DMS114 treated with DMSO at 0.1 percent for 48 hours (cell line): ENCODE measurements at regions not wholly inside any gene's neighbourhood (a gene's known extent, or its start where the extent isn't known, plus 50 kb on each side); places are given as distances from the start of the nearest gene placed in this dataset.

ENCODE experiments used
- DNase-seq: peaks from one replicate; lab custom pipeline; 2025; ENCODE audit not compliant: unreplicated experiment; lab: John Stamatoyannopoulos, UW

- no peak for DNase-seq
These were observed 494.0 kb upstream of the NR2F2 start for GRCh38 chr15:95836536-95836935.

- no peak for DNase-seq
These were observed 493.0 kb upstream of the NR2F2 start for GRCh38 chr15:95837341-95838004.

GRCh38 chr15:95839367-95839782 is 491.1 kb upstream of the NR2F2 start:
- DNase-seq: no peak

GRCh38 chr15:95840004-95840403 is 490.5 kb upstream of the NR2F2 start:
- no peak for DNase-seq

GRCh38 chr15:95840855-95841254 is 489.6 kb upstream of the NR2F2 start:
- DNase-seq: no peak

GRCh38 chr15:95842576-95842975 is 487.9 kb upstream of the NR2F2 start:
- DNase-seq: no peak

- DNase-seq: no peak
These were observed 487.1 kb upstream of the NR2F2 start for GRCh38 chr15:95843241-95843910.

- no peak for DNase-seq
These were observed 484.5 kb upstream of the NR2F2 start for GRCh38 chr15:95845862-95846515.

GRCh38 chr15:95848126-95848525 is 482.4 kb upstream of the NR2F2 start:
- DNase-seq: no peak

GRCh38 chr15:95850837-95851236 is 479.7 kb upstream of the NR2F2 start:
- no peak for DNase-seq

DNA sequence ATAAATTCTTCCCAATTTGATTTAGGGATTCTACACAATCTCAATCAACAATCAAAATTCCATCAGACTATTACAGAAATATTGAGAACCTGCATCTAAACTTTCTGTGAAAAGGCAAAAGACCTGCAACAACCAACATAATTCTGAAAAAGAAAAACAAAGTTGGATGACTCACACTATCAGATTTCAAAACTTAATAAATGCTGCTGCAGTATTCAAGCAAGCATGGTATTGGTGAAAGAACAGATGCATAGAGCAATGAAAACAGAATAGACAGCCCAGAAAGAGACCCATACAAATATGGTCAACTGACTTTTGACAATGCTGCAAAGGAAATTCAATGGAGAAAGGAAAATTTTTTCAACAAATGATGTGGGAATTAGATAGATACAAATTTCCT is 477.1 kb upstream of the NR2F2 start:
- no peak for DNase-seq

GRCh38 chr15:95857124-95857757 is 473.3 kb upstream of the NR2F2 start:
- DNase-seq: no peak

DNA sequence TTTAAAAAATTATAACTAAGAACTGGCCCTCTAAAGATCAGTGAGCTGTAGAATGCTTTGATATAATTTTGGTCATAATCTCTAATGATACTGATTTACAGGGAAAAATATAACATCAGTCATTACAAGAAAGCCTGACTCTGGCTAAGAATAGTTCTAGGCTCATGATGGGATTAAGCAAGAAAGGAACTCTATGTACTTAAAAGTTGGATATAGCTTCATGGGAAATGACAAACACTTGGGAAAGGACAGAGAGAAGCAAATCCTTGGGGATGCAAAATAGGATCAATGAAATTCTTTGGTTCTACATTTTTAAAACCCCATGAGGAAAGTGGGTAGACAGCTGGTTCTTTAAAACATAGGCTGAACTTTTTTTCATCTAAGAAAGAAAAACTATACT is 472.7 kb upstream of the NR2F2 start:
- DNase-seq: no peak

GRCh38 chr15:95860406-95860805 is 470.1 kb upstream of the NR2F2 start:
- DNase-seq: no peak

DNA sequence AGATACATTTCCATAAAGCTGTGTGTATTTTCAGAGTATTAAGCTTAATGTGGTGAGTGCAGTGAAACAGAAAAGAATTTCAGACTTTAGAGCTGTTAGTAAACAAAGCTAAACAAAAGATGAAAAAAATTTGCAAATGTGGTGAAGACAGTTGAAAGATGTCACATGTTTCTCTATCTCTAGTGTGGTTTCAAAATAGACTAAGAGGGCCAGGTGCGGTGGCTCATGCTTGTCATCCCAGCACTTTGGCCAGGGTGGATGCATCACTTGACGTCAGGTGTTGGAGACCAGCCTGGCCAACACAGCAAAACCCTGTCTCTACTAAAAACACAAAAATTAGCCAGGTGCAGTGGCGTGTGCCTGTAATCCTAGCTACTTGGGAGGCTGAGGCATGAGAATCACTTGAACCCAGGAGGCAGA is 466.0 kb upstream of the NR2F2 start:
- no peak for DNase-seq

GRCh38 chr15:95865330-95865739 is 465.2 kb upstream of the NR2F2 start:
- no peak for DNase-seq

DNA sequence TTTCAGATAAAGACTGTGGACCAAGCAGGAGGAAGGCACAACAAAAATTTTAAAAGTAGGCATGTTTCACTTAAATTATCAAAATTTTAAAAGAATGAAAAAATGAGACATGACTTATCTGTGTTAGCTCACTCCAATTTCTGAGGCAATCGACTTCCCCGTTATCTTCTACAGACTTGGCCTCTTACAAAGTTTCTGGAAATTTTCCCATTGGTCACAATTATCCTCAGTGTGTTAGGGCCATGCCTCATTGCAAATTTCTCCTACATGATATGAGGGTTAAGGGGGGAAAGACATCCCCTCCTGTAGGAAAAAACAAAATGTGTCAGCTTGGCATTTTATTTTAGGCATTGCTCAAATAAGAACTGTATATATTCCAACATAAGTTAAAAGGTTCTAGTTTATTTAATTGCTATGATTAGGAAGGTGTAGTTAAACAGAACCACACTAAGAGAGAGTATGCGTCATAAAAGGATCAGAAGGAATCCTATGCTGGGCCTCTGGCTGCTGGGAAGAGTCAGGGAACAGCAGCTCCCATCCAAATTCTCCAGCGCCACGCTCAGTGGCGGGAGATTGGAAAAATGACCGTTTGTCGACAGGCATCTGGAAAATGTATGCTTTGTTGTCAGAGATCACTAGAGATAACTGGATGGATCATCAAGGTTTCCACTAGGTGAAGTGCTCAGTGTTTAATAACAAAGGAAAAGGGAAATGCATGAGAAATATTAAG is 463.6 kb upstream of the NR2F2 start:
- no peak for DNase-seq

- DNase-seq: no peak
These were observed 462.1 kb upstream of the NR2F2 start for GRCh38 chr15:95868450-95868849.

DNA sequence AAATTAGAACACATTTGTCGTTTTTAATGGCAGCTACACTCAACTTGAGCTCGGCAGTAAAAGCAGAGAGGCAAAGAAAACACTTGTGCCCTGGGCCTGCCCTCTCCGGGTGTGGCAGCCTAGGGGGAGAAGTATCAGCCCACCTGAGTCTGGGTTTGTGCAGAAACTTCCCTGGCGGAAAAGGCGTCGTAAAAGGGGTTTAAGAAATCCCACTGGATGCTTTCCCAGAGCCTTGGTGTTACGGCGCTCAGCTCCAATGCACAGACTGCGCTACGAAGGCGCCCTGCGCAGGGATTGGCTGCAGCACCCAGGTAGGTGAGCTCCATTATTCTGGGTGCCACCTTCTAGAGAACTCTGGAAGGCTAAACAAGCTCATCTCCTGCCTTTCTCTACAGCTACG is 461.5 kb upstream of the NR2F2 start:
- DNase-seq: no peak

DNA sequence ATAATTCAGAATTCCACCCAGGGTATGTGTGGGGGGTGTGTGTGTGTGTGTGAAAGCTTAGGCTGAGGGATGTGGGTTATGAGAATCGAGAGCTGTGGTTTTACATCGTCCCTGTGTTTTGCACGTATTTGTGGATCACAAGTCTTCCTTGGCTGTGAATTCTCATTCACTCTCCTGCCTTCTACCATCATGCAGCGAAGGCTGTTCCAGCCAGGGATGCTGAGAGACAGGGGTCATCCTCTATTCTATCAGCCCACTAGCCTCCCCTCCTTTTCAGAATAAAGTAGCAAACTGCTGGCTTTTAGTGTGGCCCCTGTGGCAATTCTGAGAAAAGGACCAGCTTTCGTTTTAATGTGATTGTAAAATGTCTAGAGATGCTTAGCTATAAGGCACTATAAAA is 460.6 kb upstream of the NR2F2 start:
- no peak for DNase-seq

DNA sequence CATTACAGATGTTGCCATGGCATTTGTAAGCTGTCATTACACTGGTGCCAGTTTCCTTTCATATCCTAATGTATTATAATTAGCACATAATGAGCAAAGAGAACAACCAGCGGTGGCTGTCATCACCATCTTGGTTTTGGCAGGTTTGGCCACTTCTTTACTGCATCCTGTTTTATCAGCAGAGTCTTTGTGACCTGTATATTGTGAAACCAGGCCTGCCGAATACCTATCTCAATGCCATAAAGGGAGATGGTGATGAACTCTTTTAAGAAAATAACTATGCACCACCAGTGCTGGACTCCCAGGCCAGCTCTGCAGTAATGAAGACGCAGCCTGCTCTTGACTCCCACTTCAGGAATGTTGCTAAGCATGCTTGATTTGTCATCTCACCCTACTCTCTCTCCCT is 458.1 kb upstream of the NR2F2 start:
- DNase-seq: no peak
